Epithelial cell of proximal tubule (primary cell): ENCODE measurements at regions not wholly inside any gene's neighbourhood (a gene's known extent, or its start where the extent isn't known, plus 50 kb on each side); places are given as distances from the start of the nearest gene placed in this dataset.

ENCODE experiments used
- DNase-seq: peaks from one replicate; pipeline ENCODE4 v3.0.0-alpha.2; 2011; ENCODE audit warnings: low read depth
- H3K4me3 ChIP-seq: 2 replicates; pipeline ENCODE4 v1.5.1; 2011; ENCODE audit warnings: low read depth, mild to moderate bottlenecking, low read length
- TF ChIP-seq, protein P1 (sequence below): conservative IDR thresholded peaks from 2 replicates; pipeline ENCODE4 v1.5.1; 2012; ENCODE audit warnings: low read depth, mild to moderate bottlenecking, low read length

DNA sequence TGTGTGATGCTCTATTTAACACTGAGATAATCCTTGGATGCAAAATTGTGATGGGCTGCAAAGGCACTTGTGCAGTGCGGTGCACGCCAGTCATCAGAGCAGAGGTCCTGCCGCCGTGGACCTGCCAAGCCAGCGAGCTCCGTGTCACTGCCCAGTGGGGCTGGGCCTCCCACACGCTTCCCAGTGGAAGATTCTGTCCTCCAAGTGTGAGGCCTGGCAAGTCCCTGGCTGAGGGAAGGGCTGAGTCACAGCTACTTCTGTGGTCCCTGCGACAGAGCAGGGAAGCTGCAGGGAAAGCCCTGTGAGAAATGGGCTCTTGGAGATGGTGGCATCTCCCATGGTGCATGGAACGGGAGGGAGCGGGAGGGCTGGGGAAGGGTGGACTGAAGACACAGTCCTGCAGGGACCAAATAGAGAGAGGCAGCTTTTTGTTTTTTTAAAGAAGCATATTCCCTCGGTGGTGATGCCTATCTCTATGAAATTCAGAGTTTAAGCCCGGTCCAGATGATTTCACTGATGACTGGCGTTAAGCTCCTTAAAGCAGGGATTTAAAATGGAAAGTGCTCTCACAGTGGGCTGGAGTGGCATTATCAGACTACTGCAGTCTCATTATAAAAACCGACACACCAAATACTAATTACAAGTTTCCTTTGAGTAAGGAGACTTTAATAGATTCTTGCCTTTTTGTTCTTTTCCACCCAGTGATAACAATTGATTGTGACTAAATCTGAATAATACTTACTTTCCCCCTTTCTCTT, 413.7 kb downstream of the QKI start:
- TF ChIP-seq, protein P1, sequence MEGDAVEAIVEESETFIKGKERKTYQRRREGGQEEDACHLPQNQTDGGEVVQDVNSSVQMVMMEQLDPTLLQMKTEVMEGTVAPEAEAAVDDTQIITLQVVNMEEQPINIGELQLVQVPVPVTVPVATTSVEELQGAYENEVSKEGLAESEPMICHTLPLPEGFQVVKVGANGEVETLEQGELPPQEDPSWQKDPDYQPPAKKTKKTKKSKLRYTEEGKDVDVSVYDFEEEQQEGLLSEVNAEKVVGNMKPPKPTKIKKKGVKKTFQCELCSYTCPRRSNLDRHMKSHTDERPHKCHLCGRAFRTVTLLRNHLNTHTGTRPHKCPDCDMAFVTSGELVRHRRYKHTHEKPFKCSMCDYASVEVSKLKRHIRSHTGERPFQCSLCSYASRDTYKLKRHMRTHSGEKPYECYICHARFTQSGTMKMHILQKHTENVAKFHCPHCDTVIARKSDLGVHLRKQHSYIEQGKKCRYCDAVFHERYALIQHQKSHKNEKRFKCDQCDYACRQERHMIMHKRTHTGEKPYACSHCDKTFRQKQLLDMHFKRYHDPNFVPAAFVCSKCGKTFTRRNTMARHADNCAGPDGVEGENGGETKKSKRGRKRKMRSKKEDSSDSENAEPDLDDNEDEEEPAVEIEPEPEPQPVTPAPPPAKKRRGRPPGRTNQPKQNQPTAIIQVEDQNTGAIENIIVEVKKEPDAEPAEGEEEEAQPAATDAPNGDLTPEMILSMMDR: no peak
- no peak for DNase-seq
- no peak overlapping the region for H3K4me3 ChIP-seq

GRCh38 chr6:163827143-163827542, 412.6 kb downstream of the QKI start:
- DNase-seq: no peak
- no peak overlapping the region for H3K4me3 ChIP-seq
- TF ChIP-seq, protein P1: no peak

- H3K4me3 ChIP-seq: no peak overlapping the region
- no peak for DNase-seq
- TF ChIP-seq, protein P1: no peak
These were observed 412.1 kb downstream of the QKI start for GRCh38 chr6:163826629-163827028.

GRCh38 chr6:163825033-163825432, 410.5 kb downstream of the QKI start:
- H3K4me3 ChIP-seq: no peak overlapping the region
- peak; percentile 44 for DNase-seq
- TF ChIP-seq, protein P1: no peak

GRCh38 chr6:163823577-163823976, 409.1 kb downstream of the QKI start:
- TF ChIP-seq, protein P1: no peak
- H3K4me3 ChIP-seq: no peak overlapping the region
- DNase-seq: no peak

DNA sequence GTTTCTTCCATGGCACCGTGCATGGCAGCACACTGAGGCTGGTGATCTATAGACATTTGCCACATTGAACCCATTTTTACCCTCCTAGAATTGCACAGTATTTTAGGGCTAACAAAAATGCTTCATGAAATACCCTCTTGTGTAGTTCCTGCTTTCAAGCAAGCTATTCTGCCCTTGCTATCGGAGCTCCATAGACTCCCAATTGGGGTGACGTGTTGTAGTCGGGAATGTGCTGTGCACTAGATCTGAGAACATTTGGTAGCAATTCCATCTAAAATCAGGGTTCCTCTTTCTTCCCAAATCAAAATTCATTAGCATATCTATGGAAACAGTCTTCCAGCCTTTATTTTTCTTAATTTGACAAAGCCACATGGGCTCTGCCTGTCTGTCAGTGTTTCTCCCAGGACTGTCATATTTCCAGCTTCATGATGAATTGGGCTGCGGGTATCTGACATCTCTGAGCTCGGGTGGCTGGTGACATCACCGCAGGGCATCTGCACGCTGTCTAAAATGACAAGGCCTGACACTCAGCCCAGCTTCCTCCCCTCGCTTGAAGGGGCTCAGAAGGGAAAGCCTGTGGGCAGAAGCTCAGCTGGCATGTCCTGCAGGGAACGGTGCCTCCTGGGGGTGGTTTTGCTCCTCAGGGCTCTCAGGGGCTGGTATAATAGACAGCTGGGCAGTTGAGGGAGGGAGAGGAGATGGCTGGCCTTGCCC, 406.4 kb downstream of the QKI start:
- no peak for DNase-seq
- TF ChIP-seq, protein P1: no peak
- no peak overlapping the region for H3K4me3 ChIP-seq
